IPS-15b (cell line): ENCODE measurements at regions not wholly inside any gene's neighbourhood (a gene's known extent, or its start where the extent isn't known, plus 50 kb on each side); places are given as distances from the start of the nearest gene placed in this dataset.

Source experiments
- H3K27me3 ChIP-seq: one replicate; pipeline ENCODE4 v1.6.1; 2013; ENCODE audit warnings: low read length; ENCODE audit not compliant: control insufficient read depth, insufficient read depth
- H3K36me3 ChIP-seq: one replicate; pipeline ENCODE4 v1.6.1; 2013; ENCODE audit warnings: low read length; ENCODE audit not compliant: control insufficient read depth, insufficient read depth
- H3K4me1 ChIP-seq: one replicate; pipeline ENCODE4 v1.6.1; 2013; ENCODE audit warnings: mild to moderate bottlenecking, low read length; ENCODE audit not compliant: control insufficient read depth, insufficient read depth
- H3K4me3 ChIP-seq: one replicate; pipeline ENCODE4 v1.5.1; 2013; ENCODE audit warnings: low read depth, low read length
- H3K9ac ChIP-seq: one replicate; pipeline ENCODE4 v1.6.1; 2013; ENCODE audit warnings: low read depth, mild to moderate bottlenecking, low read length
- H3K9me3 ChIP-seq: one replicate; pipeline ENCODE4 v1.6.1; 2013; ENCODE audit warnings: mild to moderate bottlenecking, low read length; ENCODE audit not compliant: control insufficient read depth, insufficient read depth

DNA sequence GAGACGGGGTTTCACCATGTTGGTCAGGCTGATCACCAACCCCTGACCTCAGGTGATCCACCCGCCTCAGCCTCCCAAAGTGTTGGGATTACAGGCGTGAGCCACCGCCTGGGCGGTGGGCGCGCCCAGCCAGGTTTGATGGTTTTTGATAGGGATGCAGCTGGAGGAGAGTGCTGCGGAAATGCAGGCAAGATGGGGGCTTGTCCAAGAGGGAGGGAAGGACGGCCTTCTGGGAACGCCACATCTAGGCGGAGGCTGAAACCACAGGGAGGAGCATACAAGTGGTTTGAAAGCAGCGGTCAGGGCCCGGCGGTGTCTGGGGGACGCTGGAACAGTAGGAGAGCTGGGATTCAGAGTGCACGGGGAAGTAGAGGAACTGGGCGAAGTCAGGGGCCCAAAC, 134.6 kb downstream of the VRK1 start:
- no peaks in the 10 kb centered on the region for H3K4me1 ChIP-seq
- no peaks in the 10 kb centered on the region for H3K36me3 ChIP-seq
- no peak overlapping the region for H3K4me3 ChIP-seq
- no peaks in the 10 kb centered on the region for H3K9me3 ChIP-seq
- no peak overlapping the region for H3K9ac ChIP-seq
- H3K27me3 ChIP-seq: no peaks in the 10 kb centered on the region

DNA sequence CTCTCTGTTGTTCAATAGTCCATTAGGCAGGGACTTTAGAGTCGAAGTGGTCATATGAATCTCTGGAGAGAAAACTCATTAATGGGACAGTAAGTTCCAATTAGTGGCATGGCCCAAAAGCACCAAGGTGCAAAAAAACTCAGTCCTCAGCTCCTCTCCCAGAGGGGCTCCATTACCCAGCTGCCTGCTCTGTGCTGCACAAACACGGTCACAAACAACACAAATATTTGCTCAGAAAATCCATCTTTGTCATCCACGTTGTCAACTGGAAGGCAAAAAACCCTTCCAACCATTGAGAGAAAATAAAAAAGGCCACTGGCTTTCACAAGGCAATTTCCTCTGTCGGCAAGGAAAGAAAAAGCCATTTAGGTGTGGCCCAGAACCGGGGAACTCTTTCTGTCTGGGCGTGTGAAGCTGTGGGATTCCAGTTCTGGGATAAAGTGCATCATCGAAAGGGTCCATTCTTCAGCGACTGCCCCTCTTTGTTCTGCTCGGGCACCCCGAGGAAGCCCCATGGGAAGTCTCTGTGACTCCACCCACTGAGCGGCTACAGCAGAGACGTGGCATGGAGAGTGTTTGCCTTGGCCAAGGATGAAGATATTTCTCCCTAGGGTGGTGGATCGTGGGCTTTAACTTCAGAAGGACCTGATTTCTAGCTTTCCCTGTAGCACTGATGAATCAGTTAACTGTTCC, 137.6 kb downstream of the VRK1 start:
- no peaks in the 10 kb centered on the region for H3K36me3 ChIP-seq
- H3K9me3 ChIP-seq: no peaks in the 10 kb centered on the region
- no peak overlapping the region for H3K4me3 ChIP-seq
- no peak overlapping the region for H3K9ac ChIP-seq
- H3K4me1 ChIP-seq: no peaks in the 10 kb centered on the region
- no peaks in the 10 kb centered on the region for H3K27me3 ChIP-seq

DNA sequence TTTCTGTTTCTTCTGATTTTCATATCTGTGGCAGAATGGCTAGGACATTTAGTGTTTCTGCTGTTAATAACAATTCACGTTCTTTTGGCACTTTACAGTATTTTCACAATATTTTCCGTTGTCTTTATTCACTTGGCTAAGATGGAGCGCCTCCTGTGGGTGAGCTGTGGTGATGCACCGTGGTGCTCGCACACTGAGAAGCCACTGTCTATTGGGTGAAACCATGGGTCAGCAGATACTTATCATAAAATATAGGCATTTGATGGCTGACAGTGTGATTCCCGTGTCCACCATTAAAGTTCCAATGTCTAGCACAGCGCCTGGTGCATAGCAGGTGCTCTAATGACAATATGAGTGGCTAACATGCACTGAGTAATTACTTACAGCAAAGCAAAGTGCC, 141.8 kb downstream of the VRK1 start:
- Histone ChIP-seq H3K27me3 (no peaks in the 10 kb centered on the region), H3K36me3 (no peaks in the 10 kb centered on the region), H3K4me1 (no peaks in the 10 kb centered on the region)

DNA sequence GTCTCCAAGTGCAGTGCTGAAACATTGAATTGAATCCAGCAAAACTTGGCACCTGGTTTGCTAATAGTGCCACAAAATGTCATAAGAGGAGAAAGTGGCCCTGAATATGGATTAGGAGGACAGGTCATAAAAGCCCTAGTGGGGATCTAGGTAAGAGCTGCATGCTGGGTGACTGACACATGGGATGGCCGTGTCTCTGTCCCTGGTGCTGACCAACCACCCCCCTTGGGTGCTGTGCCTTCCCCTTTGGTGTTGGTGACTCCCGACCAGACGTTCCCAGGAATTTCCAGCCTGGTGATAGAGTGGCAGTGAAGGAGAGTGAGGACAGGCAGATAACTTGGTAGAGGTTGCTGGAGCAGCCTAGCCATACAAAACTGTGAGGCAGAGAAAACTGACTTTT, 142.8 kb downstream of the VRK1 start:
- no peaks in the 10 kb centered on the region for H3K4me1 ChIP-seq
- H3K27me3 ChIP-seq: no peaks in the 10 kb centered on the region
- H3K9me3 ChIP-seq: no peaks in the 10 kb centered on the region
- no peaks in the 10 kb centered on the region for H3K36me3 ChIP-seq
- no peak overlapping the region for H3K9ac ChIP-seq
- H3K4me3 ChIP-seq: no peak overlapping the region

More for the DNA sequence above, 141.8 kb downstream of the VRK1 start:
- Histone ChIP-seq H3K9me3 (no peaks in the 10 kb centered on the region), H3K4me3 (no peak overlapping the region), H3K9ac (no peak overlapping the region)

DNA sequence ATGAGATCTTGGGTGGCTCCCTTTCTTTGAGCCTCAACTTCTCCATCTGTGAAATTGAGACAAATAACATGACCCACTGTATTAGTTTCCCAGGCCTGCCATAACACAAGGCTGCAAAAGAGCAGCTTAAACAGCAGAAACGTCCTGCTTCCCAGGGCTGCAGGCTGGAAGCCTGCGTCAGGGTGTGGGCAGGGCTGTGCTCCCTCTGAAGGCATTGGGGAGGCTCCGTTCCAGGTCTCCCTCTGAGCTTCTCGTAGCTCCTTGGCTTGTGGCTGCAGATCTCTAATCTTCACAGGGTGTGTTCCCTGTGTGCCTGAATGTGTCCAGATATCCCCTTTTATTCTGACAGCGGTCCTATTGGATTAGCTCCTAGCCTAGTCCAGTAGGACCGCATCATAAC, 147.1 kb downstream of the VRK1 start:
- Histone ChIP-seq H3K4me3 (no peak overlapping the region), H3K36me3 (no peaks in the 10 kb centered on the region), H3K4me1 (no peaks in the 10 kb centered on the region), H3K9ac (no peak overlapping the region), H3K27me3 (no peaks in the 10 kb centered on the region), H3K9me3 (no peaks in the 10 kb centered on the region)

DNA sequence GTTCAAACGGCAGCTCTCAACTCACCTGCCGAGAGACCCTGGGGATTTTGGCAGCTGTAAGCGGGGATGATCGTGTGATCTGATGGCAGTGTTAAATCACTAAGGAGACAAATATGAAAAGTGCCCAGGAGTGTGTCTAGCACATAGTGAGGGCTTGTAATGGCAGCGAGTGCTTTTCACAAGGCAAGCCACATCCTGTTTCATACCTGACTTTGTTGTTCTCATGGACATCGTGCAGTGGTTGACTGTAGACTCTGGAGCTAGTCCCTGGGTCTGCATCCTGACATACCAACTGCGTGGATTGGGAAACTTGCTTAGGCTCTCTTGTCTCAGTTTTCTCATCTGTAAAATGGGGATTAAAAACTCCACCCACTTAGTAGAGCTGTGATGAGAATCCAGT, 148.5 kb downstream of the VRK1 start:
- Histone ChIP-seq H3K9me3 (no peaks in the 10 kb centered on the region), H3K4me1 (no peaks in the 10 kb centered on the region), H3K9ac (no peak overlapping the region), H3K36me3 (no peaks in the 10 kb centered on the region), H3K27me3 (no peaks in the 10 kb centered on the region), H3K4me3 (no peak overlapping the region)

DNA sequence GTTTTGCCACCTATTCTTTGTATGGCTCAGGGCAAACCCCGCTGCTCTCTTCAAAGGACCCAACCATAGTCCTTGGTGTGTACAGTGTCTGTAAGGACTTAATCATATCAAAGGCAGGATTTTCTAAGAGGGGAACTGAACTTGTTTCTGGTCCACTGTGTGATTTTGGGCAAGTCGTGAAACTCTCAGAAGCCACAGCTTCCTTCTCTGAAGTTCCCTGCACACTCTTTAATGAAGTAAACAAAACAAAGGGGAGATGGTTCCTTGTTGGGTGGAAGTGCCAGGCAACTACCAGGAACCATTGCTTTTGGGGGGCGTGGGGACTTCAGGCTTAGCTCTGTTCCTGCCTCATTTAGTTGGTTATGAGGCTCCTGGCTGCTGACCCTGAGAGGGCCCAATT, 152.4 kb downstream of the VRK1 start:
- no peak overlapping the region for H3K9ac ChIP-seq
- H3K9me3 ChIP-seq: no peaks in the 10 kb centered on the region
- H3K27me3 ChIP-seq: no peaks in the 10 kb centered on the region
- no peak overlapping the region for H3K4me3 ChIP-seq
- no peaks in the 10 kb centered on the region for H3K4me1 ChIP-seq
- H3K36me3 ChIP-seq: no peaks in the 10 kb centered on the region

DNA sequence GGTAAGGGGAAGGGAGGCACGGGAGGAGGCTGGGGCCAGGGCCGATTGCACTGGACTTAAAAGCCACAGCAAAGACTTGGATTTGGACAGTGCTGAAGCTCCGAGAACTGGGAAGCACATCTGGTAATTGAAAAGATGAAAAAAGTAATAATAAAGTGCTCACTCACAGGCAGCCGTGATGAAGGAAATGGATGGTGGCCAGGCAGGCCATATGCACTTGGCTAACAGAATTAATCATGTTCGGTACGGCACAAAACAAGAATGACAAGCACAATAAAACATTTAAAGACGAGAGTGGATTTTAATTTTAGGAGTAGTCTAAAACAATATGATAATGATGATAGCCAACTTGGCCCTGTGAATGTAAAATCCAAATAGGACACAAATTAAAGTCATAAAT, 154.3 kb downstream of the VRK1 start:
- no peaks in the 10 kb centered on the region for H3K4me1 ChIP-seq
- H3K27me3 ChIP-seq: no peaks in the 10 kb centered on the region
- H3K36me3 ChIP-seq: no peaks in the 10 kb centered on the region
- H3K9me3 ChIP-seq: no peaks in the 10 kb centered on the region
- no peak overlapping the region for H3K4me3 ChIP-seq
- H3K9ac ChIP-seq: no peak overlapping the region

DNA sequence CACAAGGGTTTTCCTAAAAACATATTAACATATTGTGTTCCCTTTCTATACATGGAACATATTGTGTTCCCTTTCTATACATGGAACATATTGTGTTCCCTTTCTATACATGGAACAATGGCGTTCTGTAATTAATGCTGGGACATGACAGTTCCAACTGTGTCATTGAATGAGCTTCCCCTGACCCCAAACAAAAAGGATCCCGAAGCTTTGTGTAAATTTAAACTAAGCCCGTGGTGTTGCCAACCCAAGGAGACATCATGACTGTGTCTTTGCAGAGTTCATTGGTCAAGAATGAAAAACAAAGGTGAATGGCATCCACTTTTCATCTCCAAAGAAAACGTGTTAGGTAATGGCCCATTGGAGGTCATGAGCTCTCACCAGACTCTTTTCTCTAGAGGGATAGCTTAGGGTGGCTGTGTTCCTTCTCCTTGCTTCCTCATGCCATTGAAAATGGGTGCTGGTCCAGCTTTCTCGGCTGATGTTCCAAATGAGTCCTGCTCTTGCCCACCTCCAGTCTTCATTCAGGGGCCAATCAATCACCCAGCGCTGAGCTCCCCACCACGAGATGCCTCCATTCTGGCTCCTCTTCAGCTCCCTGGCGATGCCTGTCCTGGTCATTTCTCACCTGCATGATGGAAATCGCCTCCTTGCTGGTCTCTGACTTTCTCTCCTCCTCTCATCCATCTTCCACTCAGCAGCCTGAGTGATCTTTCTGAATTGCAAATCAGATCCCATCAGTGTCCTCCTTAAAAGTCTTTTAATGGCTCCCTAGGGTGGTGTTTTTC, 156.1 kb downstream of the VRK1 start:
- Histone ChIP-seq H3K9me3 (no peaks in the 10 kb centered on the region), H3K27me3 (no peaks in the 10 kb centered on the region), H3K36me3 (no peaks in the 10 kb centered on the region), H3K9ac (no peak overlapping the region), H3K4me1 (no peaks in the 10 kb centered on the region), H3K4me3 (no peak overlapping the region)

DNA sequence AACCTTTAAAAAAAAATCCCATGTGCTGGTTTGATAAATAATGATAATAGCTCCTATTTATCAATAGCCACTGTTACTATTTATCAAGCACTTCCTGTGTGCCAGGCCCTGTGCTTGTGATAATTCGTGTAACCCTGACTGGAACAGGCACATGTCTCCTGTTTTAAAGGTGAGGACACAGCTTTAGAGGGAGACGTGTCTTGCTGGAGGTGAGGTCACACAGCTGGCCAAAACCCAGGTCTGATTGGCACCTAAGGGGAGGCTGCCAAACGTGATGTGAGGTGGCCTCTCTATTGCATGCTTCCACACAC, 156.6 kb downstream of the VRK1 start:
- Histone ChIP-seq H3K36me3 (no peaks in the 10 kb centered on the region), H3K4me1 (no peaks in the 10 kb centered on the region), H3K9me3 (no peaks in the 10 kb centered on the region), H3K27me3 (no peaks in the 10 kb centered on the region), H3K4me3 (no peak overlapping the region), H3K9ac (no peak overlapping the region)

DNA sequence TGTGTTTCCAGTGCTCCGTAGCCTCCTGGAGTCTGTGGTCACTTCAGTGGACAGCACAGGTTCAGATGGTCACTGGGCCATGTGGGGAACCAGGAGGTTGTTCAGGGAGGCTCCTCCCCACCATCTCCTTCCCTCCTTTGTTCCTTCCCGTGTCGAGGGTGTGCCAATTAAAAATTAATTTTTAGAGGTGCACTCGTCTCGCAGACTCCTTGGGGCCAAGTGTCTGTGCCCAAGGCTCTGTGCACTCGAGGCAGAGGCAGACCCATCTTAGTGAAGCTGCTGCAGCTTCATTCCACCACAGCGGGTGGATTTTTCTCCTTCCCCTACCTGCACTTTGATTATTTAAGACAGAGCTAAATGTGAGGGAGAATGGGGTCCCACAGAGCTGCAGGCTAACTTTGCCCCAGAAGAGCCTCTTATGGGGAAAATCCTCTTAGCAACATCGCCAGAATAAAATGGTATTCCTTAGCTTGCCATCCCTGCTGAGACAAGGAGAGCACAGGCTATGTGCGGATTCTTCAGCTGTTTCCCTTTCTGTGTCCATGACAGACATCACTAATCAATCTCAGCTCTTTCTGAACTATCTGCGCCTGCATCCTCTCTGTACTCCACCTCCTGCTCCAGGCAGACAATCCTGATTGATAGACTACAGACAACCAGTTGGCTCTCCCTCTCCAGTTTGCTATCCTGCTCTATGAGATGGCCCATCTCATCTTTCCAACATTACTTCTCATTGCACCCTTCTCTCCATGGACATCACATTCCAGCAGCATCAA, 159.5 kb downstream of the VRK1 start:
- no peaks in the 10 kb centered on the region for H3K4me1 ChIP-seq
- no peaks in the 10 kb centered on the region for H3K9me3 ChIP-seq
- no peak overlapping the region for H3K9ac ChIP-seq
- H3K36me3 ChIP-seq: no peaks in the 10 kb centered on the region
- H3K27me3 ChIP-seq: no peaks in the 10 kb centered on the region
- no peak overlapping the region for H3K4me3 ChIP-seq

DNA sequence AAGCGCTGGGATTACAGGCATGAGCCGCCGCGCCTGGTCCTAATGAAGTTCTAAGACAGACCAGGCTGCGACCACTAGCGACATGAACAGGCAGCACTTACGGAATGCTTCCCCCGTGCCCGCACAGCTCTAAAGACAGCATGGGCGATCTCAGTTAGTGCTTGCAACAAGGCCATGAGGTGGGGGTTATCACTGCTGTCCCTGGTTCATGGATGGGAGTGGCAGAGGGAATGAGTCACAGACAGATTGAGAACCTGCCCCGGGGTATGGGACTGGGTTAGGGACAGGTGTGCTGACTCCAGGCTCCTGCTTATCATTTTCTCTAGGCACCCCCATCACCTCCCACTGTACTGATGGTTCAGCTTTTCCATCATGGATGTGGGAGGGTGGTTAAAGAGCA, 160.9 kb downstream of the VRK1 start:
- H3K4me3 ChIP-seq: no peak overlapping the region
- no peaks in the 10 kb centered on the region for H3K4me1 ChIP-seq
- H3K9me3 ChIP-seq: no peaks in the 10 kb centered on the region
- no peak overlapping the region for H3K9ac ChIP-seq
- H3K27me3 ChIP-seq: no peaks in the 10 kb centered on the region
- no peaks in the 10 kb centered on the region for H3K36me3 ChIP-seq
